Loucy (cell line): ENCODE measurements at regions not wholly inside any gene's neighbourhood (a gene's known extent, or its start where the extent isn't known, plus 50 kb on each side); places are given as distances from the start of the nearest gene placed in this dataset.

ENCODE experiments used
- H2AFZ ChIP-seq: fragments of 200-600 bp; sonication (generic); 2 replicates; pipeline ENCODE4 v1.6.0; 2016; ENCODE audit warnings: antibody characterized with exemption, mild to moderate bottlenecking, low read length, moderate library complexity
- H3F3A ChIP-seq: fragments of 200-600 bp; 2 replicates; pipeline ENCODE4 v1.6.0; 2016; ENCODE audit warnings: antibody characterized with exemption, low read depth, mild to moderate bottlenecking
- H3K27me3 ChIP-seq: fragments of 200-600 bp; sonication (generic); 2 replicates; pipeline ENCODE4 v1.6.1; 2014; ENCODE audit warnings: low read length, mild to moderate bottlenecking; ENCODE audit not compliant: insufficient read depth, poor library complexity, severe bottlenecking
- H3K36me3 ChIP-seq: fragments of 200-600 bp; sonication (generic); 2 replicates; pipeline ENCODE4 v1.6.1; 2016; ENCODE audit warnings: low read length; ENCODE audit not compliant: insufficient read depth
- H3K4me1 ChIP-seq: fragments of 200-600 bp; sonication (generic); 2 replicates; pipeline ENCODE4 v1.5.1; 2014; ENCODE audit warnings: low read length, mild to moderate bottlenecking; ENCODE audit not compliant: insufficient read depth, poor library complexity, severe bottlenecking
- H3K4me2 ChIP-seq: fragments of 200-600 bp; sonication (generic); 2 replicates; pipeline ENCODE4 v1.6.0; 2014; ENCODE audit warnings: antibody characterized with exemption, low read length, low read depth, mild to moderate bottlenecking; ENCODE audit not compliant: poor library complexity, severe bottlenecking
- H3K4me3 ChIP-seq: fragments of 200-600 bp; sonication (generic); 2 replicates; pipeline ENCODE4 v1.5.1; 2014; ENCODE audit warnings: low read length, mild to moderate bottlenecking, mixed read lengths; ENCODE audit not compliant: poor library complexity, severe bottlenecking
- H3K79me2 ChIP-seq: fragments of 200-600 bp; sonication (generic); 2 replicates; pipeline ENCODE4 v1.6.1; 2014; ENCODE audit warnings: low read length; ENCODE audit not compliant: insufficient read depth
- H3K9ac ChIP-seq: fragments of 200-600 bp; sonication (generic); 2 replicates; pipeline ENCODE4 v1.6.0; 2014; ENCODE audit warnings: mild to moderate bottlenecking, low read depth, low read length, moderate library complexity; ENCODE audit not compliant: poor library complexity, severe bottlenecking
- H3K9me2 ChIP-seq: fragments of 200-600 bp; sonication (generic); replicated peaks from 2 replicates; pipeline ENCODE4 v1.6.1; 2016; ENCODE audit warnings: low read depth, low read length, mixed read lengths
- H3K9me3 ChIP-seq: fragments of 200-600 bp; sonication (generic); 2 replicates; pipeline ENCODE4 v1.6.1; 2014; ENCODE audit warnings: mild to moderate bottlenecking, antibody characterized with exemption, low read length, low read depth; ENCODE audit not compliant: insufficient read depth
- H4K20me1 ChIP-seq: fragments of 200-600 bp; sonication (generic); 2 replicates; pipeline ENCODE4 v1.6.0; 2014; ENCODE audit warnings: antibody characterized with exemption, low read length, mild to moderate bottlenecking; ENCODE audit not compliant: insufficient read depth, poor library complexity, severe bottlenecking
- CTCF ChIP-seq: fragments of 200-600 bp; sonication (generic); conservative IDR thresholded peaks from 2 replicates; pipeline ENCODE4 v1.5.1; 2014; ENCODE audit warnings: mild to moderate bottlenecking, antibody characterized with exemption, low read length
- EZH2phosphoT487 ChIP-seq: fragments of 200-600 bp; IDR thresholded peaks from 2 replicates; pipeline ENCODE4 v1.6.1; 2018; ENCODE audit warnings: antibody characterized with exemption, mild to moderate bottlenecking, moderate library complexity, borderline replicate concordance

GRCh38 chr6:115203381-115203780 lies 857.3 kb downstream of the FRK start:
- Histone ChIP-seq H3K4me2 (no peak overlapping the region), H3K36me3 (no peaks in the 10 kb centered on the region), H3K9me3 (no peaks in the 10 kb centered on the region), H3K27me3 (no peaks in the 10 kb centered on the region), H4K20me1 (no peaks in the 10 kb centered on the region), H3K4me1 (no peaks in the 10 kb centered on the region), H2AFZ (no peak overlapping the region), H3F3A (no peaks in the 10 kb centered on the region), H3K4me3 (no peak overlapping the region), H3K9me2 (no peaks in the 10 kb centered on the region), H3K79me2 (no peaks in the 10 kb centered on the region), H3K9ac (no peak overlapping the region)
- TF ChIP-seq CTCF = no peak

DNA sequence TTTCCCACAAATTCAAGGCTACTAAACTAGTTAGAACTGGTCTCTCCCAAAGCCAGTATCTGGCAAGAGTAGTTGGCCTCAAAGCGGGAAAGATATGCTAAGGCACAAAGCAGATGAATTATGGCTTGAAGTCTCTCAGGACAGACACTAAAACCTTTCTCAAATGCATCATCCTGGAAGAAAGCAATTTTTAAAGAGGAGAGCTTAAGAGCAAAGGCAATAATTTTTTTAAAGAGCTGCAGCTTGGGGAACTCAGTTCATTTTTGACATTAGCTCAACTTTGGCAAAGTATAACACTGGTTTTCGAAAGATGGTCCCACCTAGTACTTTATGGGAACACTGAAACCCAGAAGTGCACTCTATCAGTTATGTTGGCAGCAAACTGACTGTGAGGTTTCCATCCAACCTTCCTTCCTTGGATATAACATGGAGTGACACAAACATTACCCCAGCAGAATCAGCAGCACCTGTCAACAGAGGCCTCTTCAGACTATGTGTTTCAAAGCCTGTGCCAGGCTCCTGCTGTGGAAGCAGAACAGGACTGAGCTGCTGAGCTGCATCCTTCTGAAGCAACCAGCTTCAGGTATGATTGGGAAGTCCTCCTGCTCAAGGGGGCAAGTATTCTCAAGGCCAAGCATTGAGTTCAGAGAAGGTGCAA lies 852.3 kb upstream of the HS3ST5 start:
- H3K4me2 ChIP-seq = no peak overlapping the region
- no peak overlapping the region for H2AFZ ChIP-seq
- no peaks in the 10 kb centered on the region for H4K20me1 ChIP-seq
- no peak overlapping the region for H3K4me3 ChIP-seq
- H3K9me2 ChIP-seq = no peaks in the 10 kb centered on the region
- H3F3A ChIP-seq = no peaks in the 10 kb centered on the region
- H3K9ac ChIP-seq = no peak overlapping the region
- H3K4me1 ChIP-seq = no peaks in the 10 kb centered on the region
- TF ChIP-seq EZH2phosphoT487 = no peak
- no peak for TF ChIP-seq CTCF
- no peaks in the 10 kb centered on the region for H3K27me3 ChIP-seq
- H3K36me3 ChIP-seq = no peaks in the 10 kb centered on the region
- H3K9me3 ChIP-seq = no peaks in the 10 kb centered on the region
- H3K79me2 ChIP-seq = no peaks in the 10 kb centered on the region

- Histone ChIP-seq H3K9ac (no peak overlapping the region), H3K9me2 (no peaks in the 10 kb centered on the region), H3K4me3 (no peak overlapping the region), H3K79me2 (no peaks in the 10 kb centered on the region), H3F3A (no peaks in the 10 kb centered on the region), H2AFZ (no peak overlapping the region), H3K4me1 (no peaks in the 10 kb centered on the region), H3K36me3 (no peaks in the 10 kb centered on the region), H3K9me3 (no peaks in the 10 kb centered on the region), H4K20me1 (no peaks in the 10 kb centered on the region), H3K4me2 (no peak overlapping the region), H3K27me3 (no peaks in the 10 kb centered on the region)
- TF ChIP-seq EZH2phosphoT487 = no peak
- TF ChIP-seq CTCF = no peak
Observed at GRCh38 chr6:115191989-115192388, 849.2 kb upstream of the HS3ST5 start.
